Tibial nerve (tissue), 4 donors: ENCODE measurements at regions not wholly inside any gene's neighbourhood (a gene's known extent, or its start where the extent isn't known, plus 50 kb on each side); places are given as distances from the start of the nearest gene placed in this dataset.

Experiments used
- EP300 ChIP-seq, 2 donors: sonication (generic); formaldehyde crosslinking; IDR thresholded peaks; one replicate each; pipeline ENCODE4 v1.6.1; 2017; ENCODE audit warnings: antibody characterized with exemption in 2 of 2, mild to moderate bottlenecking in 1 of 2
- TF ChIP-seq, protein P1 (sequence below), 5 experiments: fragments of 200-600 bp in 3 of 5; fragments of 450-650 bp in 2 of 5; sonication (generic) in 3 of 5; IDR thresholded peaks; one replicate each; pipeline ENCODE4 v1.5.1; 2016 to 2019; ENCODE audit warnings: antibody characterized with exemption in 5 of 5, mild to moderate bottlenecking in 3 of 5, moderate library complexity in 2 of 5

GRCh38 chr2:228522977-228523376 is 341.5 kb upstream of the SPHKAP start:
- TF ChIP-seq, protein P1, sequence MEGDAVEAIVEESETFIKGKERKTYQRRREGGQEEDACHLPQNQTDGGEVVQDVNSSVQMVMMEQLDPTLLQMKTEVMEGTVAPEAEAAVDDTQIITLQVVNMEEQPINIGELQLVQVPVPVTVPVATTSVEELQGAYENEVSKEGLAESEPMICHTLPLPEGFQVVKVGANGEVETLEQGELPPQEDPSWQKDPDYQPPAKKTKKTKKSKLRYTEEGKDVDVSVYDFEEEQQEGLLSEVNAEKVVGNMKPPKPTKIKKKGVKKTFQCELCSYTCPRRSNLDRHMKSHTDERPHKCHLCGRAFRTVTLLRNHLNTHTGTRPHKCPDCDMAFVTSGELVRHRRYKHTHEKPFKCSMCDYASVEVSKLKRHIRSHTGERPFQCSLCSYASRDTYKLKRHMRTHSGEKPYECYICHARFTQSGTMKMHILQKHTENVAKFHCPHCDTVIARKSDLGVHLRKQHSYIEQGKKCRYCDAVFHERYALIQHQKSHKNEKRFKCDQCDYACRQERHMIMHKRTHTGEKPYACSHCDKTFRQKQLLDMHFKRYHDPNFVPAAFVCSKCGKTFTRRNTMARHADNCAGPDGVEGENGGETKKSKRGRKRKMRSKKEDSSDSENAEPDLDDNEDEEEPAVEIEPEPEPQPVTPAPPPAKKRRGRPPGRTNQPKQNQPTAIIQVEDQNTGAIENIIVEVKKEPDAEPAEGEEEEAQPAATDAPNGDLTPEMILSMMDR (IDR thresholded peaks at IDR 0.05), result no peak
- no peak for TF ChIP-seq EP300 (IDR thresholded peaks at IDR 0.05)
